ENCODE measurements at regions not wholly inside any gene's neighbourhood (a gene's known extent, or its start where the extent isn't known, plus 50 kb on each side); places are given as distances from the start of the nearest gene placed in this dataset.

DNA sequence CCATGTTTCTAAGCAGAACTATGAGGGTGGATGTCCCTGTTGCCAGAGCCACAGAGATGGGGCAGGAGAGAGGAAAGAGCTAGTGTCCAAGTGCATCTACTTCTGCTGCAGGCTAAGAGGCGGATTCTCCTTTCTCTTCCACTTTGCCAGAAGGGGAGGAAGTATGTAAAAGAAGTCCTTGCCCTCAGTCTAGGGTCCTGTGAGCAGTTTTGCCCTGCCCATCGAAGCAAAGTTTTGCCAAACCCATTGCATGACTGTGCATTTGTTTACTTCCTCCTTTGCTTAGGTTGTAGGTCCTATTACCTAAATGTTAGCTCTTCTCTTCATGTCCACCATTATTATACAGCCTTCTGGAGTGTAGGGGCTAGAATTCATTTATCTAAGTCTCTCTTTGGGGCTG lies 106.2 kb upstream of the ARMC2 start (continued):
- TF ChIP-seq ZXDB (tag by site-specific recombination; IDR thresholded peaks at IDR 0.05) (no peak), ZEB2 (tag by site-specific recombination; IDR thresholded peaks at IDR 0.05) (no peak), ZNF341 (tag by site-specific recombination; IDR thresholded peaks at IDR 0.05; ENCODE audit: low read depth) (no peak)
- TF ChIP-seq, protein P1, sequence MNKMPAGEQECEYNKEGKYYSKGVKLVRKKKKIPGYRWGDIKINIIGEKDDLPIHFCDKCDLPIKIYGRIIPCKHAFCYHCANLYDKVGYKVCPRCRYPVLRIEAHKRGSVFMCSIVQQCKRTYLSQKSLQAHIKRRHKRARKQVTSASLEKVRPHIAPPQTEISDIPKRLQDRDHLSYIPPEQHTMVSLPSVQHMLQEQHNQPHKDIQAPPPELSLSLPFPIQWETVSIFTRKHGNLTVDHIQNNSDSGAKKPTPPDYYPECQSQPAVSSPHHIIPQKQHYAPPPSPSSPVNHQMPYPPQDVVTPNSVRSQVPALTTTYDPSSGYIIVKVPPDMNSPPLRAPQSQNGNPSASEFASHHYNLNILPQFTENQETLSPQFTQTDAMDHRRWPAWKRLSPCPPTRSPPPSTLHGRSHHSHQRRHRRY (tag by site-specific recombination; IDR thresholded peaks at IDR 0.05): no peak

DNA sequence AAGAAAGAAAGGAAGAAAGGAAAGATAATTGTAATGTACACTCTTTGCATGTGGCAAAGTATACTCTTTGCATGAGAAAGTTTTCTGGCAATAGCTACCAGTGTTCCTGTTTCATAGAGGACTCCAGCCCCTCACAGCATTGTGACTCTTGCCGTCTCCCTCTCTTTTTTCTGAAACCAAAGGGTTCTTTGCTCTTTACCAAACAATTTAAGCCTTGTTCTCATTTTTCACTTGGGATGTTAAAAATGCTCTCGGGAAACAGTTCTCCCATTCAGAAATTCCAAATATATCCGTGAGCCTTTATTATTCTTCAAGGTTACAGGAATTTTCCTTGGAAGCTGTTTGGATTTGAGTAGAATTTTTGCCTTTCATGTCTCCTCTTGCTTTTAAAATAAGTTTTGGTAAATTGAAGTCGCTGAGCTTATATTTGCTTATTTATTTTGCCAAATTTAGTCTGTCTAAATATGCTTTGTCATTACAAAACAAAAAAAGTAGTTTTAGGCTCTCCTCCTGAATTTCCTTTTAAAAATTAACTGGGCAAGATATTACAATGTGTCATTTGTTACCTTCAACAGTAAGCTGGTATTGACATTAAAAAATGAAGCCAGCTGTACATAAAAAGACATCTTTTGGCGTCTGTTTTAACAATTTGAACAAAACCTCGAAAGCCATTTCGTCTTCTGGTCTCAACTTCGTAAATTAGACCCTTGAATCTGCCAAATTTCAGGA lies 103.8 kb upstream of the ARMC2 start:
- no peaks in the 10 kb centered on the region for H3K9me3 ChIP-seq (ENCODE audit: control insufficient read depth, insufficient read depth, low read depth, low read length)
- H3K4me1 ChIP-seq (ENCODE audit: control insufficient read depth, insufficient read depth, low read length): peaks cover 8% of the 10 kb centered on the region
- no peak overlapping the region for H3K4me3 ChIP-seq (ENCODE audit: low read depth, low read length)
- POLR2A ChIA-PET: no interaction called here
- no peaks in the 10 kb centered on the region for H3K36me3 ChIP-seq (ENCODE audit: control insufficient read depth in 2 of 2, insufficient read depth in 1 of 2, low read length in 2 of 2)
- TF ChIP-seq ZFP41 (tag by site-specific recombination; IDR thresholded peaks at IDR 0.05; ENCODE audit: borderline replicate concordance): no peak
- TF ChIP-seq SP7 (tag by site-specific recombination; IDR thresholded peaks at IDR 0.05): no peak
- TF ChIP-seq, protein P2, sequence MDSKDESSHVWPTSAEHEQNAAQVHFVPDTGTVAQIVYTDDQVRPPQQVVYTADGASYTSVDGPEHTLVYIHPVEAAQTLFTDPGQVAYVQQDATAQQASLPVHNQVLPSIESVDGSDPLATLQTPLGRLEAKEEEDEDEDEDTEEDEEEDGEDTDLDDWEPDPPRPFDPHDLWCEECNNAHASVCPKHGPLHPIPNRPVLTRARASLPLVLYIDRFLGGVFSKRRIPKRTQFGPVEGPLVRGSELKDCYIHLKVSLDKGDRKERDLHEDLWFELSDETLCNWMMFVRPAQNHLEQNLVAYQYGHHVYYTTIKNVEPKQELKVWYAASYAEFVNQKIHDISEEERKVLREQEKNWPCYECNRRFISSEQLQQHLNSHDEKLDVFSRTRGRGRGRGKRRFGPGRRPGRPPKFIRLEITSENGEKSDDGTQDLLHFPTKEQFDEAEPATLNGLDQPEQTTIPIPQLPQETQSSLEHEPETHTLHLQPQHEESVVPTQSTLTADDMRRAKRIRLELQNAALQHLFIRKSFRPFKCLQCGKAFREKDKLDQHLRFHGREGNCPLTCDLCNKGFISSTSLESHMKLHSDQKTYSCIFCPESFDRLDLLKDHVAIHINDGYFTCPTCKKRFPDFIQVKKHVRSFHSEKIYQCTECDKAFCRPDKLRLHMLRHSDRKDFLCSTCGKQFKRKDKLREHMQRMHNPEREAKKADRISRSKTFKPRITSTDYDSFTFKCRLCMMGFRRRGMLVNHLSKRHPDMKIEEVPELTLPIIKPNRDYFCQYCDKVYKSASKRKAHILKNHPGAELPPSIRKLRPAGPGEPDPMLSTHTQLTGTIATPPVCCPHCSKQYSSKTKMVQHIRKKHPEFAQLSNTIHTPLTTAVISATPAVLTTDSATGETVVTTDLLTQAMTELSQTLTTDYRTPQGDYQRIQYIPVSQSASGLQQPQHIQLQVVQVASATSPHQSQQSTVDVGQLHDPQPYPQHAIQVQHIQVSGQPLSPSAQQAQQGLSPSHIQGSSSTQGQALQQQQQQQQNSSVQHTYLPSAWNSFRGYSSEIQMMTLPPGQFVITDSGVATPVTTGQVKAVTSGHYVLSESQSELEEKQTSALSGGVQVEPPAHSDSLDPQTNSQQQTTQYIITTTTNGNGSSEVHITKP (tag by site-specific recombination; IDR thresholded peaks at IDR 0.05): no peak
- no peak for TF ChIP-seq ZNF514 (tag by site-specific recombination; IDR thresholded peaks at IDR 0.05)
- TF ChIP-seq MYNN (tag by site-specific recombination; IDR thresholded peaks at IDR 0.05; ENCODE audit: borderline replicate concordance): no peak
- no peak for TF ChIP-seq ZNF157 (tag by site-specific recombination; IDR thresholded peaks at IDR 0.05)
- no peak for TF ChIP-seq ZNF426 (tag by site-specific recombination; IDR thresholded peaks at IDR 0.05)
- no peak for TF ChIP-seq ZNF133 (tag by site-specific recombination; IDR thresholded peaks at IDR 0.05)
- TF ChIP-seq ZNF701 (tag by site-specific recombination; IDR thresholded peaks at IDR 0.05): no peak
- no peak for TF ChIP-seq ZNF623 (tag by site-specific recombination; IDR thresholded peaks at IDR 0.05)
- no peak for TF ChIP-seq ZNF37A (tag by site-specific recombination; IDR thresholded peaks at IDR 0.05)
- TF ChIP-seq, protein P3, sequence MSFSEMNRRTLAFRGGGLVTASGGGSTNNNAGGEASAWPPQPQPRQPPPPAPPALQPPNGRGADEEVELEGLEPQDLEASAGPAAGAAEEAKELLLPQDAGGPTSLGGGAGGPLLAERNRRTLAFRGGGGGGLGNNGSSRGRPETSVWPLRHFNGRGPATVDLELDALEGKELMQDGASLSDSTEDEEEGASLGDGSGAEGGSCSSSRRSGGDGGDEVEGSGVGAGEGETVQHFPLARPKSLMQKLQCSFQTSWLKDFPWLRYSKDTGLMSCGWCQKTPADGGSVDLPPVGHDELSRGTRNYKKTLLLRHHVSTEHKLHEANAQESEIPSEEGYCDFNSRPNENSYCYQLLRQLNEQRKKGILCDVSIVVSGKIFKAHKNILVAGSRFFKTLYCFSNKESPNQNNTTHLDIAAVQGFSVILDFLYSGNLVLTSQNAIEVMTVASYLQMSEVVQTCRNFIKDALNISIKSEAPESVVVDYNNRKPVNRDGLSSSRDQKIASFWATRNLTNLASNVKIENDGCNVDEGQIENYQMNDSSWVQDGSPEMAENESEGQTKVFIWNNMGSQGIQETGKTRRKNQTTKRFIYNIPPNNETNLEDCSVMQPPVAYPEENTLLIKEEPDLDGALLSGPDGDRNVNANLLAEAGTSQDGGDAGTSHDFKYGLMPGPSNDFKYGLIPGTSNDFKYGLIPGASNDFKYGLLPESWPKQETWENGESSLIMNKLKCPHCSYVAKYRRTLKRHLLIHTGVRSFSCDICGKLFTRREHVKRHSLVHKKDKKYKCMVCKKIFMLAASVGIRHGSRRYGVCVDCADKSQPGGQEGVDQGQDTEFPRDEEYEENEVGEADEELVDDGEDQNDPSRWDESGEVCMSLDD (tag by site-specific recombination; IDR thresholded peaks at IDR 0.05): no peak
- TF ChIP-seq ZNF585B (tag by site-specific recombination; IDR thresholded peaks at IDR 0.05): no peak
- no peak for TF ChIP-seq ZNF248 (tag by site-specific recombination; IDR thresholded peaks at IDR 0.05)
- no peak for TF ChIP-seq ZBTB21 (tag by site-specific recombination; IDR thresholded peaks at IDR 0.05)
- no peak overlapping the region for H3K27ac ChIP-seq (ENCODE audit: extremely low read depth, low read depth, low read length)
- CTCF ChIA-PET: interaction anchor here (0.6 kb wide), 1 partner anchor 462 kb away, joined by 3 read pairs; no protein-coding TSS in a partner anchor

Measured in HEK293 (cell line).